GM19043 (cell line): ENCODE measurements at regions not wholly inside any gene's neighbourhood (a gene's known extent, or its start where the extent isn't known, plus 50 kb on each side); places are given as distances from the start of the nearest gene placed in this dataset.

Experiments used
- ATAC-seq: cut with Tn5 transposase; IDR thresholded peaks from one replicate; pipeline ENCODE4 v1.9.1; 2021; ENCODE audit warnings: low read depth; ENCODE audit not compliant: unreplicated experiment

DNA sequence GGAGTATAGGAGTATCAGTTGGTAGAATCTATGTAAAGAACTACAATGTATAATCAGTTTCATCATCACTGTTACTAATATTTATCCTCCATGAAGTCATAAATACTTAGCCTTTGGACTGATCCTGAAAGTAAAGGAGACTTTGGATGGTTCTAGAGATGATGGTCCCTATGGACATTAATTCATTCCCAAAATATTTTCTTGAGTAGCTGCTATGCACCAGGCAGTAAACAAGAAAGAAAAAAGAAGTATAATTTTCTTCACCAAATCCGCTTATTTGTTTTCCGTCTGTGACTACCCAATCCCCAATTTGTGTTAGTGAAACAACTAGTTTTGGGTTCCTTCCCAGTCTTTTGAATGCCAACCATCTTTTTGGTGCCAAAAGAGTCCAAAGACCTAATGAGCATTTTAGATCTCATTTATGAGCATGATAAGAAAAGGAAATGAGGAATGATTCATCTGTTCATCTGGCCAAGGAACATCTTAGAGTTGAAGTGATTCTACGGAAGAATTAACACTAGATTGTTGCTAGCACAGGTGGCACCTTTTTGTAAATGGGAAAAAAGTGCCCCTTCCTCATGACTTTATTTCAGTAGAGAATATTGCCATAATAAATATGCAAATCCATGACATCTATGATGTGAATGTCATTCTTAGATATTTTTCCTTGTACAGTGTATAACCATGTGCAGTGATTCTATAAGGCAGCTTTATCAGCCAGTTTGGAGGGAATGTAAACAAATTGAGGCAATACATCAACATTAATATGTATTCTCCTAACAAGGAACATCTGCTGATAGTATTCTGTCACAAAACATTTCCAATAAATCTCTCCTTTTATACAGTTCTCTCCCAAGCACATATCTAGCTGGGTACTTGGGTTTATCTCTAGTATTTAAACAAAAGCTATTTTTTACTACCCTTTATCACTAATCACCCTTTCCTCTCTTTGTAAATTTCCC is 85.1 kb upstream of the CCDC91 start:
- no peak for ATAC-seq

GRCh38 chr12:28107679-28108078 is 82.6 kb upstream of the CCDC91 start:
- ATAC-seq = no peak

DNA sequence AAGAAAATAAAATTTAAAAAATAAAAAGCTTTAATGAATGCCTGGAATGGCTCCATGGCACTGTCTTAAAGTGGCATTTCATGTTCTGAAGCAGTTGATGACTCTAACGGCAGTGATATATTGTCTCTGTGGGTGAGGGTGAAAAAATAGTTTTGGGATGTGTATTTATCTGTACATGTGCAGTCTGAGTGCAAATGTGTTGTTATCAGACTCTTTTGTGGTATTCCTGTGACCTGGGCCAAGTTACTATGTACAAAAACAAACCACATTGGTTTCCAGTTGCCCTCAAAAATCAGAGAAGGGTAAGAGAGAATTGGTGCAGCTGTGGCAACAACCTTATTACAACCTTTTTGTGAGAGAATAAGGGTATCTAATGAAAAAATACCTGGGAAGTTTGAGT is 81.7 kb upstream of the CCDC91 start:
- ATAC-seq = no peak

- no peak for ATAC-seq
These were observed 79.9 kb upstream of the CCDC91 start for GRCh38 chr12:28110329-28110728.

DNA sequence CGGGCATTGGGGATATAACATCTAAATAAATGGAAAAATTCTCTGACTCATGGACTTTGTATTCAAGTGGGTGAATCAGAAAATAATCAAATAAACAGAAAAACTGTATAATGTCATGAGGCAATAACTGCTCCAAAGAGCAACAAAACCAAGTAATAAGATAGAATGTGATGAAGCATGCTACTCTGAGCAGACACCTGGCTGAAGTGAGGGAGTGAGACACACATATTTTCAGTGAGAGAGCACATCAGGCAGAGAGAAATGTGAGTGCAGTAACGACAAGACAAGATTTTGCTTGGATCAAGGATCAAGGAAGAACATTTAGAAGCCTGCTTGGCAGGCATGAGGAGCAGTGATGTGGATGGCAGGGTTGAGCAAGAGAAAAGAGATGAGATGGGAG is 75.8 kb upstream of the CCDC91 start:
- no peak for ATAC-seq

DNA sequence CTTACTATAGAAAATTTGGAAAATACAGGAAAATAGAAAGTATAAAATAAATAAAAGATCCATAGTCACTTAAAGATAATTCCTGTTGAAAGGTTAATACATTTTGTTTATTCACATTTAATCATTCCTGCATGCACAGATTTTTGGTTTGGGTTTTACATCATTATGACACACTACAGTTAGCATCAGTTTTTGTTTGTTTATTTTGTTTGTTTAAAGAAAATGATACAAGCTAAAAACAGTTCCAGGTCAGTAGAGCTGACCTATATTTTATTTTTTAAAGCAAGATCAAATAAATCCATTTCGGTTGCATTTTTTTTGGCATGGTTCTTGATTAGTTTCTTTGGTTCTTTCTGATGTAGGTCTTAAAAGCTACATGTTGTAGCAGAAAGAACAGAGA is 68.8 kb upstream of the CCDC91 start:
- ATAC-seq = no peak

GRCh38 chr12:28121899-28122655 is 68.2 kb upstream of the CCDC91 start:
- no peak for ATAC-seq

DNA sequence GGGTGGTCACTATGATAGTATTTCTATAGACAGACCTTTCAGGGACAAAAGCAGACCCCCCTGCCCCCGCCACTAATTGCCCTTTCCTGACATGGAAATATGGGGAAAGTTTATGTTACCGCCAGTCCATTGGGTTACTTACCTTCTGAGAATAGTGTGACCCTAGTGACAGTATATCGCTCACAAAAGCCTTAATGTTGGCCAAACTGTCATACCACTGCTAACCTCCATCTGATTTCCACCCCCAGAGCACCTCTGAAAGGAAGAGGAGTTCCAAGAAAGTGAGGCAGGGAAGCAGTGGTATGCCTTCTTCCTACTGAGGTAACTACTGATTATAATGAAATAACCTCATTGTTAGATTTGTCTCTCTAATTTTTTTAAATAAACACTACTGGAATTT is 67.5 kb upstream of the CCDC91 start:
- ATAC-seq = no peak

DNA sequence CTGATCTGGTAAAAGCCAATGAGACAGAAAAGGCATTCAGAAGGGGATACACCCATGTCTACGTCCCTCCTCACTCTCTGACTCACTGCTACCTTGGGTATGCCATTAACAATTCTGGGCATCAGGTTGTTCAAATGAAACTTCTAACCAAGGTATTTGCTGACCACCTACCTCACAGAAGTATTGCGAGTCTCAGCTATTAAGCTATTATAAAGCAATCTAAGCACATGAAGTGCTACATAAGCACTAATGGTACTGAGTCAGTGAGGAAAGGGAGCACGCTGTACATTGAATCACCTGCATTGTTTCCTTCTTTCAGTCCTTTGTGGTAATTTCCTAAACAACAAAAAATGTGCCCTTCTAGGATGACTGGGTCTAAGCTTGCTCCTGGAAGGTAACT is 62.8 kb upstream of the CCDC91 start:
- no peak for ATAC-seq

DNA sequence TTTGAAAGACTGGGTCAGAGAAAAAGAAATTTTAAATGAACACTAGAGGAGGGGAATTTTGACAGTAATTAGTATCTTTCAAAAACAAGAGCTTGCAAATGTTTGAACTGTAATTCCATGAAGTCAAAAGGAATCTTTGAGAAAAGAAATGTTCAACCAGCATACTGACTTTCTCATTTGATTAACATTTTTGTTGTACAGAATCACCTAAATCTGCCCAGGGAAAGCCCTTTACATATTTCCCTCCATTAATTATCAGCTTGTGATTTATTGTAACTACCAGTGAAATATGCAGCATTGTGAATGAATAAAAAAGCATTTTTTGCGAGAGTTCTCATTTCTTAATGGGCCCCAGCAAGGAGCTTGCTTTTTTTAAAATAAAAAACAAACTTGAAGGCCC is 61.2 kb upstream of the CCDC91 start:
- ATAC-seq = no peak

GRCh38 chr12:28130234-28130624 is 60.0 kb upstream of the CCDC91 start:
- no peak for ATAC-seq

GRCh38 chr12:28130625-28131598 is 59.3 kb upstream of the CCDC91 start:
- ATAC-seq = no peak

DNA sequence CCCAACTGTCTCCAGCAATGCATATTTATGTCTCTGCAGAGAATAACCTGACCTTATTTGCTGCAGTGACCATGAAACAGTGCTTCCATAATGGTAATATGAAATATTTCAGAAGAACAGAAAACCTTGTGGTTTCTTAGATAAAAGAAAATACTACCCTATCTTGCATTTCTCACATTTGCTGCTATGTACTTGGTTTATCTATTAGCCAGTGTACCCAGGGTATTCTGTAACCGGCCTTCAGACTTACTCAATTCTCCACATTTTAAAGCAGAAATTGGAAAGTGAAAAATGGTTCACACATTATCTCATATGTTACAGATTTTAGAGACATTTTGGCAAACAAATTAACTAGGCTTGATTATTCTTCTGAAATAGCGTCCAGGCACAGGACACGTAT is 57.9 kb upstream of the CCDC91 start:
- ATAC-seq = no peak

DNA sequence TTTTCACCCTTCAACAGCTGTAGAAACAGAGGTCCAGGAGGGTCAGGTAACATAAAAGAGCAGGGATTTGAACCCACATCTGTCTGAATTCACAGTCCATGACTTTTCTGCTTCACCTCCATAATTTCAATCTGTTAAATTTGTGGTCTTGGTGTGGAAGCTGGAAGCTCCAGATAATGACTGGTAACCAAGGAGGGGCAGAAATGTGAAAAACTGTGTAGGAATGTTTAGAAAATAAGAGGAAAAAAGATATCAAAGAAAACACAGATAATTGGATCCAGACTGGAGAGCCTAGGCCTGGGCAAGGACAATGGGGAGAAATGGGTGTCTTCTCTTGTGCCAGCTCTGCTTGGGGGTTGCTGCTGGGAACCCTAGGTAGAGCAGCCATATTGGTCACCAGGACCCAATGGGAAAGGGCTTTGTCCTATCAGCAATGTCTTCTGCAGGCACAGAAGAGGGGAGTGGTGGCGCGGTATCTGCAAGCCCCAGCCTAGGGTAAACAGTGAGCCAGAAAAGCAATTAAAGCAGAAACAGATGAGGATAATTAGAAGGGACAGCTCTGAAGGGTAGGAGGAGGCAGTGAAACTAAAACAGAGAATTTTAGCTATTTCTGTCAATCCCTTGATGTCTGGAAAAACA is 54.3 kb upstream of the CCDC91 start:
- no peak for ATAC-seq

GRCh38 chr12:28137414-28137813 is 52.8 kb upstream of the CCDC91 start:
- no peak for ATAC-seq

- no peak for ATAC-seq
These were observed 49.9 kb upstream of the CCDC91 start for GRCh38 chr12:28140404-28140803.
